ENCODE measurements at regions not wholly inside any gene's neighbourhood (a gene's known extent, or its start where the extent isn't known, plus 50 kb on each side); places are given as distances from the start of the nearest gene placed in this dataset.

- Mint-ChIP-seq H3K27ac (ENCODE audit: unreplicated experiment) (no peak overlapping the region), H3K27me3 (ENCODE audit: unreplicated experiment) (no peaks in the 10 kb centered on the region), H3K4me3 (ENCODE audit: unreplicated experiment) (no peak overlapping the region), H3K9me3 (ENCODE audit: unreplicated experiment) (peaks cover 4% of the 10 kb centered on the region), H3K4me1 (ENCODE audit: unreplicated experiment) (no peaks in the 10 kb centered on the region), H3K36me3 (ENCODE audit: unreplicated experiment) (no peaks in the 10 kb centered on the region)
- TF ChIP-seq CTCF (IDR thresholded peaks at IDR 0.05), result no peak
- DNase-seq (ENCODE audit: extremely low spot score, unreplicated experiment), result no peak
Observed at GRCh38 chr18:65498605-65499004, 252.2 kb upstream of the CDH7 start.

- H3K4me3 Mint-ChIP-seq (ENCODE audit: unreplicated experiment), result no peak overlapping the region
- H3K36me3 Mint-ChIP-seq (ENCODE audit: unreplicated experiment), result no peaks in the 10 kb centered on the region
- H3K27me3 Mint-ChIP-seq (ENCODE audit: unreplicated experiment), result no peaks in the 10 kb centered on the region
- DNase-seq (ENCODE audit: extremely low spot score, unreplicated experiment), result no peak
- TF ChIP-seq CTCF (IDR thresholded peaks at IDR 0.05), result no peak
- H3K9me3 Mint-ChIP-seq (ENCODE audit: unreplicated experiment), result peaks cover 3% of the 10 kb centered on the region
- H3K4me1 Mint-ChIP-seq (ENCODE audit: unreplicated experiment), result no peaks in the 10 kb centered on the region
- H3K27ac Mint-ChIP-seq (ENCODE audit: unreplicated experiment), result no peak overlapping the region
Observed at GRCh38 chr18:65487569-65487968, 263.2 kb upstream of the CDH7 start.

- DNase-seq (ENCODE audit: extremely low spot score, unreplicated experiment), result no peak
- H3K4me1 Mint-ChIP-seq (ENCODE audit: unreplicated experiment), result no peaks in the 10 kb centered on the region
- no peaks in the 10 kb centered on the region for H3K27me3 Mint-ChIP-seq (ENCODE audit: unreplicated experiment)
Observed at GRCh38 chr18:65477455-65477854, 273.4 kb upstream of the CDH7 start.

GRCh38 chr18:65468881-65469280 is 281.9 kb upstream of the CDH7 start:
- H3K36me3 Mint-ChIP-seq (ENCODE audit: unreplicated experiment), result no peaks in the 10 kb centered on the region

More at GRCh38 chr18:65477455-65477854, 273.4 kb upstream of the CDH7 start:
- Mint-ChIP-seq H3K27ac (ENCODE audit: unreplicated experiment) (no peak overlapping the region), H3K4me3 (ENCODE audit: unreplicated experiment) (no peak overlapping the region), H3K36me3 (ENCODE audit: unreplicated experiment) (no peaks in the 10 kb centered on the region), H3K9me3 (ENCODE audit: unreplicated experiment) (no peaks in the 10 kb centered on the region)
- TF ChIP-seq CTCF (IDR thresholded peaks at IDR 0.05), result no peak

GRCh38 chr18:65464361-65464760 is 286.5 kb upstream of the CDH7 start:
- Mint-ChIP-seq H3K36me3 (ENCODE audit: unreplicated experiment) (no peaks in the 10 kb centered on the region), H3K4me1 (ENCODE audit: unreplicated experiment) (no peaks in the 10 kb centered on the region), H3K4me3 (ENCODE audit: unreplicated experiment) (no peak overlapping the region), H3K9me3 (ENCODE audit: unreplicated experiment) (peaks cover 3% of the 10 kb centered on the region), H3K27me3 (ENCODE audit: unreplicated experiment) (no peaks in the 10 kb centered on the region), H3K27ac (ENCODE audit: unreplicated experiment) (no peak overlapping the region)
- no peak for DNase-seq (ENCODE audit: extremely low spot score, unreplicated experiment)
- no peak for TF ChIP-seq CTCF (IDR thresholded peaks at IDR 0.05)

More at GRCh38 chr18:65468881-65469280, 281.9 kb upstream of the CDH7 start:
- Mint-ChIP-seq H3K9me3 (ENCODE audit: unreplicated experiment) (no peaks in the 10 kb centered on the region), H3K27ac (ENCODE audit: unreplicated experiment) (no peak overlapping the region), H3K4me1 (ENCODE audit: unreplicated experiment) (no peaks in the 10 kb centered on the region), H3K4me3 (ENCODE audit: unreplicated experiment) (no peak overlapping the region), H3K27me3 (ENCODE audit: unreplicated experiment) (no peaks in the 10 kb centered on the region)
- no peak for DNase-seq (ENCODE audit: extremely low spot score, unreplicated experiment)
- TF ChIP-seq CTCF (IDR thresholded peaks at IDR 0.05), result no peak

Data from osteocyte (in vitro differentiated cells).